NCI-H1105 treated with DMSO at 0.1 percent for 48 hours (cell line): ENCODE measurements at regions not wholly inside any gene's neighbourhood (a gene's known extent, or its start where the extent isn't known, plus 50 kb on each side); places are given as distances from the start of the nearest gene placed in this dataset.
A peak's percentile ranks its signal among the peaks of the same experiment; 100 is the strongest.

Experiments
- DNase-seq: peaks from one replicate; lab custom pipeline; 2025; lab: John Stamatoyannopoulos, UW

DNA sequence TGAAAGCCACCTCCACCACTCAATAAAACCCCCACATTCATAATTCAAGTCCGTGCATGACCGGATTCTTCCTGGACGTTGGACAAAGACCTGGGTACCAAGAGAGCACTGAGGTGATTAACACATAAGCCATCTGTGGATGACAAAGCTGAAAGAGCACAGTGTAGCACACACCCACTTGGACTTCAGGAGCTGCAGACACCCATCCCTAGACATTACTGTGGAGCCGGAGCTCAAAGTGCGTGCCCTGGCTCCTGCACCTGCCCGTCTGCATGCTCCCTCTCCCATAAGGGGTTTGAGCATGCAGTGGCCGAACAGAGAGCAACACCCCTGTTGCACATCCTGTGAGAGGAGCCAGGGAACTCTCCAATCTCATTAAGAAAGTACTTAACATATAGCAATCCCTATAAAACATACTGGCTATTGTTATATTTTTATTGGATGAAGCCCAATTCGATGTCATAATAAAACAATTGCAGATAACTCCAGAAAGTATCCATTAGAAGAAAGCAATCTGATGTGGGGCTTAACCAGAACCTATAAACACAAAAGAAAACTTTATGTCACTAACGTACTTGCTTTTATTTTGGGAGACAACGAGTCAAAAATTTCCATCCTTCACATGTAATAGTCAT lies 1174.2 kb upstream of the C9orf72 start:
- peak; percentile 17 for DNase-seq

DNA sequence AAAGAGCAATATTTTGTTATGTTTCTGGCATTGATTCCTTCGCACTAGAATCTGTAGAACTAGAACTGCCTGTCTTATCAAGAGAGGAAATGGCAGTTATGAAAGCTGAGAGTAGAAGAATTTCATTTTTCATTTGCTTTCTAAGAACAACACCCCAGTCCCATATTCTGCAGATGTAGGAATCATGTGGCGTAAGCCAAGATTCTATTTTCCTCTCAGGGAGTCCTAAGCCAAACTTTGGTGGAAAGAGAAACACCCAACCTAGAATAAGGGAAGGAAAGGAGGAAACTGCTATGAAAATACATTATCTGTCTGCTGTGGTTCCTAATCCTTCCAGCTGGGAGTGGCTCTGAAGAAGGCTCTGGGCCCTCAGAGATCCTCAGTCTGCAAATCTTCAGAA lies 1176.9 kb upstream of the C9orf72 start:
- no peak for DNase-seq

DNA sequence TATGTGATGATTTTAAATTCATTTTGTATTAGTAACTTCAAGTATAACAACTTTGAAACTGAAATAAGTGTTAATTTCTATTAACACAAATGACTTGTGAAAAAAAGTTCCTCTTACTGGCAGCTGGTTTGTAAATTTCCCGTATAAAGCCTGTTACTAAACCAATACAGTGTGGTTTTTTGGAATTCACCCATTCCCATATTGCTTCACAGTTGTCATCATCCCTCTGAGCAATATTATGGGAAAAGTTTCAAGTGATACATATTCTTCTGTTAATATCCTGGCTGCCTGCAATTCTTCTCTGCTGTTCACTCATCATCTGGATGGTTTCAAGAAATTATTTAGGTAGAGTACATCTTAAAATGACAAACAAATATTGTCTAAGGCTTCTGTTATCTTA lies 1185.1 kb upstream of the C9orf72 start:
- no peak for DNase-seq

DNA sequence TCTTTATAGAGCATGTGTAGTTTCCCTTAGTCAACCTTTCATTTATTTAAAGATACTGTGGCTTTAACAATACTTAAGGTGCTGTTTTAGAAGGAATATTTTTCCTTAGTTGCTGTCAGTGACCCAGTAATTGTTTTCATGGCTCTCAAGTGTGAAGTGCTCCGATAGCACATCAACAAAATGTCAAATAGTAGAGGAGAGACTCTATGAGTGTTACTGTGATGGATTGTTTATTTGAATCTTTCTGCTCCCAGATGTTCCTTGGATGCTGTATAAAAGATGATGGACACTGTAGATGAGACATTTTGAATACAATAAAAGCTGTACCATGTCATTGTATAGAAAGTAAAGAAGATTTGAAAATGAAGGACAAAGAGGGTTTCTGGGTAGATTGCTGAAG lies 1185.7 kb upstream of the C9orf72 start:
- no peak for DNase-seq

DNA sequence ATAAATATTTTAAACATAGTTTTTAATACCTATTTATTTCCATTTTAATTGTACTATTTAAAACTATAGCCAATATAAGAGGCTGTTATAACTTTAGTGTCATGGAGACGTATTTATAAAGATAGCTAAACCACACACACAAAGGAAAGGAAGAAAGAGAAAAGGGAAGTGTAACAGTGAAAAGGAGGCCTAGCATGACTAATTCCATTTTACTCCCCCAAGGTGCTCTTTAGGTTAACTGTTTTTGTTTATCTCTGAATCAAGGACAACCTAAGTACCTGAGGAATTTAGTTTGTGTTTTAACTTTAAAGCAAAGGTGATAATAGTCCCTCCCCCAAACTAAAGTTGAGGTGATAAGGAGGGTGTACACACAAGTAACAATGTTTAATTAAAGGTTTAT lies 1188.9 kb upstream of the C9orf72 start:
- no peak for DNase-seq

DNA sequence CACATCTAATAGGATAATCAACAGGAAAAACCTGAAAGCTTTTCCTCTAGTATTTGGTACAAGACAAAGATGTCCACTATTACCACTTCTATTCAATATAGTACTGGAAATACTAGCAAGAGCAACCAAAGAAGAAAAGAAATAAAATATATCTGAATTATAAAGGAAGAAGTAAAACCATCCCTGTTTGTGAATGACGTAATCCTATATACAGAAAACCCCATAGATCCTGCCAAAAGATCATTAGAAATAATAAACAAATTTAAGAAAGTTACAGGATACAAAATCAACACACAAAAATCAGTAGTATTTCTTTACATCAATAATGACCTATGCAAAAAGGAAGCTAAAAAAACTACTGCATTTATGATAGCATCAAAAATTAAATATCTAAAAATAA lies 1191.3 kb upstream of the C9orf72 start:
- no peak for DNase-seq

DNA sequence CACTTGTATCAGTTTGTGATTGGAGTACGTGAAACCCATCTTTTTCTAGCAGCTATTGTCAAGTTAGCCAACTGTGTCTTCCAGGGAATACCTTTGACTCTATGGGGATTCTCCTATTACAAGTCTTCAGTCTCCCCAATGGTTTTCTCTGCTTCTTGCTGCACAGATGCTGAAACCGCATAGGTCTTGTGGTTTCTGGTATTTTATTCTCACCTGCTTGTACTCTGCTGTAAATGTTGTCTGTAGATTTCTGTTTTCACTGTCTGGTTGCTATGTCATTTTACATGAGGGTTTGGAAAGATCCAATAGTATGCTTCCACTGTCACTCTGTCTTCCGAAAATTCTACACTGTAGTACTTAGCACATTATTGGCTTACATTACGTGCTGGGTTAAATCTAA lies 1196.9 kb upstream of the C9orf72 start:
- no peak for DNase-seq

DNA sequence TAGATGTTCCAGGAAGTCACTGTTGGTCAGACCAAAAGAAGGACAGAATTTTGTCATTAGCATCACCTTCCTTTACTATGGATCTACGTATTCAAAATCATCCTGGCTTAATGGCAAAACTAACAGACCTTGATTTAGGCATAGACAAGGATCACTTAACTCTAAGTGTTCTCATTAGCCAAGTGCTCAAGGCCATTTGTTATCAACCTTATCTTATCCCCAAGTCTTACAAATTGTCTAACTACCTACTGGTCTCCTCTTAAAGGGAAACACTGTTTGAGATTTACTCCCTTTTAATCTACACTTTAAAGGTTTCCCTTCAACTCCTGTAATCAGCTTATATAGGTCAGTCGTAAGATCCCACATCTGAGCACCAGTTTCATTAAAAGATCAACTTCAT lies 1197.5 kb upstream of the C9orf72 start:
- DNase-seq: peak; percentile 46

DNA sequence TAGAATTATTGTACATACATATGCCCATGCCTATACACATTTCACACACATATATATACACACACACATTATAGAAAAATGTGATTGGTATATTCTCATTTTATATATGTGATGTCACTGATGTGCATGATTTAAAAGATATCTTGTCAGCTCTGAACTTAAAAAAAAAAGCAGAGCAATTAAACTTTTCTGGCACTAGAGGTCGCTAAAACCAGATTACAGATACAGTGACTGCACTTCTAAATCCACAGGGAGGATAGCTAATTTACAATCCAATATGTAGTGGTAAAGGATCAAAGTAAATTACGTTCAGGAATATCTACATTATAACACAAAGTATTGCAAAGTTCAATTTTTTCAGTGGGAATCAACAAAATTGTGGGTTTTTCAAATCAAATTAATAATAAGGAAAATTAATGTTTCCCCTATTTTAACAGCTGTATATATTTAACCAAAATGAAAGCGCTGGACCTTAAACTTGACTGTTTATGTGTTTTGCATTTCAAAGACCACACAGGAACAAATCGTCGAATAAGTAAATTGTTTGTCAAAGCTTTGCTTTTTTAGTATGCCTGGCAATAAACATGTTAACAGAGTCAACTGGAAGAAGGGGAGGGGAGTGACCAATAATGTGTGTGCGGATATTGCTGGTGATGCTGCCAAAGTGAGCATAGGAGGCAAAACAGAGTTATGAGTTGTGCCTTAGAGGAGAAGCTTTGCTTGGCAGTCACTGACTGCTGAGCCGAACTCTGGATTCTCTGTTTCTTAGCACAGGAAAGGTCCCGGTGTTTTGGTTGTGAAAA lies 1201.4 kb upstream of the C9orf72 start:
- DNase-seq: peak; percentile 72

DNA sequence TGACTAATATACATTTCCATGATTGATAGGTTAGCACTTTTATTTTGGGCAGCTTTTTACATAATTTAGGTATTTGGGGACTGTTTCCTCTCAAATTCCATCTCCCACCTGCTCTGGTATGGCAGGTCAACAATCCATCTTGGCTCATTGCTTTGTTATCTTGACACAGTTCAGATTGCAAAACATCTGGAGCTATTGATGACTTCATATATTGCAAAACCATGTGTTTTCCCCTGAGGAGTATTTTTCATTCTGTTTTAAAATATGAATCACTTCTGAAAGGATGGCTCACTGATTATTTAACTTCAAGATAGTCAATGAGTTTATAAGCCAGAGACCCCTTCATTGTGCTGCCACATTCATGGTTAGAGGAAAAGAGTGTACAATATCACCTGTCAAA lies 1206.0 kb upstream of the C9orf72 start:
- DNase-seq: peak; percentile 27

DNA sequence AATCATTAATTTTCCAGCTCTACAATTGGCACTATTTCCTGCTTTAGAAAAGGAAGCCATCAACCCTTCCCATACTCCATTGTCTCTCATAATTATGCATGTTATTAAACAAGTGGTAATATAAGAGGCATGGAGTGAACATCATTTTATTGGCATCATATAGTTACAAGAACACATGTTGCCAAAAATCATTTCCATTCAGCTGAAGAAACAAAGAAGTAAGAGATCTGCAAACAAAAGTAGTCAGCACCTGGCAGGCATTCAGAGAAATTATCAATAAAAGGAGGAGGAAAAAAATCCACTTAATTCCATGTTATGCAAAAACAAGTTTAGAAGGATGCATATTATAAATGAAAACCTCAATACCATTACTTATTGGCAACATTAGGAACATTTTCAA lies 1208.2 kb upstream of the C9orf72 start:
- DNase-seq: peak; percentile 97

DNA sequence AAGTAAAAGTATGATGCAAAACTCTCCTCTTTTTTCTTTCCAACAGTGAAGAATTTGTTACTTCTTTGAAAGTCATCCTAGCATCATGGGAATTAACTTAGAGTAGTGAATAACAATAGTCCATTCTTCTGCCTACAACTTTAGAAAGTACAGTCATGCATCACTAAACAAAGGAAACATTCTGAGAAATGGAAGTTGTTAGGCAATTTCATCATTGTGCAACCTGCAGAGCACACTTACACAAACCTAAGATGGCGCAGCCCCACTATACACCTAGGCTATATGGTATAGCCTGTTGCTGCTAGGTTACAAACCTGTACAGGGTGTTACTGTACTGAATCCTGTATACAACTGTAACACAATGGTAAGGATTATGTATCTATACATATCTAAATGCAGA lies 1209.3 kb upstream of the C9orf72 start:
- DNase-seq: no peak

DNA sequence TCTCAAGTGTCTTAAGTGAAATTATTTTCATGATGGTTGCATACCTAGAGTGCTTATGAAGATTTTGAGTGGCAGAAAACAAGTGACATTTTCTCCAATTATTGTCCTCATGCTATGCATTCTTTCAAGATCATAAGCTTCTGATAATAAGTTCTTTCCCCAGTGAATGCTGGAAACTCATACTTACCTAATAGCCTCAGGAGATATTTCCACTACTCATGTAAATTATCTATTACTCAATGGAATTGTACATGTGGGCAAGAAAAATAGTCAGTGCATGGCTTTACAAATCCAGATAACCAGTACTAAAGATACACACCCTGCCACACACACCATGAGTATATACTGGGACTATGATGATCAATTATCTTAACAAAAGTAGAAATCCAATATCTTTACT lies 1219.4 kb upstream of the C9orf72 start:
- DNase-seq: no peak

DNA sequence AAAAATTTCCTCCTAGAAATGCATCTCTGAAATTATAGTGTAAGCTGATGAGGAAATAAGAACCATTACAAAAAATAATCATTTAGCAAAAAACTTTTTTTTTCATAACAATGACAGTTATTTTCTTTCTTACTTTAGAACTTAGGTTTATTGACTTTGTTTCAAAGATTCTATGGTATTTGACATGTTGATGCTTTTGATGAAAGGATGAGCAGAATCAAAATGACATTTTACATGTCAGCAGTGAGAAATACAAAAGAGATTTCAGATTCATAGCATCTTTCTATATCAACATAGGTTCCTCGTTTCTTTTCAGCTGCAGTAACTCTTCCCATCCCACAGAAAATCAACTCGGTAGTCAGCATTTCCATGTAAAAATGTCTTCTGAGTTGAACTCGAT lies 1226.6 kb upstream of the C9orf72 start:
- DNase-seq: no peak

DNA sequence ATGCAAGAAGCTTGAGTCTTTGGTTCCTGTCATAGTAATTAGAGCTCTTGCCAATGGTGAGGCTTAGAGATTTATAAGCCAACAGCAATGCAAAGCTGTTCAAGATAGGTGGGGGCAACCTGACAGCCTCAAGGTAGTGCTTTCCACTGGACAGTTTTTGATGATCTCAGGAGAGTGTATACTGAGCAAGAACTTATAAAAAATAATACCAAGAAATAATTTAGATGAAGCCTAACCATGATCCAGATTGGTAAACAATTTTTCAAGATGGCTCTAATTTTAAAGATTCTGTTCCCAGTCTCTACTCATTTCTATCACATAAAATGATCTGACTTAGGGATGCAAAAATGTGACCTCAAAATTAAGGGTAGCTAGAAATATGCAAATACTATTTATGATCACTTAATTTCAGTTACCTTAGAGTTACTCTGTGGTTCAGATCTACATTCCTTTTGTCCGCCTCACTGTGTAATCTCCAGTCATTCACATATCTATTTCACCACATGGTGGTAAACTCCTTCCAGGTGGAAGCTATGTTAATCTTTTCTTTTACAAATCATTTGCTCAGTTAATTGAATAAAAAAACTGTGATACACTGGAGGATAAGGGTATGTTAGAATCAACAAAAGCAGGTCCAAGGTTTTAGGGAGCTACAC lies 1228.0 kb upstream of the C9orf72 start:
- no peak for DNase-seq

DNA sequence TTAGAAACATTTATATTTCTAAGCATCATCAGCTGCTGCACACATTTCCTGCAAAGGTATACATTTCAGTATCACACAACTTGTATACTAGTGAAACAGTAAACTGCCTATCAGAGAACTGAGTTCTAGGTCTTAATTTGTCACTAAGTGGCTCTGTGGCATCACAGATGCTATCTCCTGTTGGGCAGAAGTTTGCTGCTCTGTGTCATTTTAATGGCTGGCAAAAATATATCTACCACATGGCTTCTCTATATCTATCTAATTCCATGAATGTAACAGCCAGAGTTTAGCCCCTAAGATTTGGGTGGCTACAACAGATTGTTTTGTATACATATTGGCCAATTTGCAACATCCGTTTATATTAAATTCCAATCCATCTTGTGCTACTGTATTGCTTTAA lies 1231.9 kb upstream of the C9orf72 start:
- DNase-seq: no peak

DNA sequence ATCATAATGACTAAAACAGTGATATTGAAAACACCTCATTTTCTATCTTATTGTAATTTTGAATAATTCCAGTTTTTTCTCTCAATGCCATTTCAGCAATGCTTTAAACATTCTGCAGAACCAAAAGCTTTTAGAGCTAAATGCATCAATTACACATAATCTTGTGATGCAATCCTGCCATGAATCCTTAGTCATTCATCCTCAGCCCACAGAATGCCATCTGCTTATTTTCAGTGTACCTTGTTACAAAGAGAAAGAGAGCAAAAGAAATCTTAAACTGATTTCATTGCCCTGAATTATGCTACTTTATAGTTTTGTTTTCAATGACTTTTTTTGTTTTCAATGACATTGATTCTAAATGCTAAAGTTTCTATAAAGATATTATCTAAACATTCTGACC lies 1234.8 kb upstream of the C9orf72 start:
- DNase-seq: peak; percentile 11

DNA sequence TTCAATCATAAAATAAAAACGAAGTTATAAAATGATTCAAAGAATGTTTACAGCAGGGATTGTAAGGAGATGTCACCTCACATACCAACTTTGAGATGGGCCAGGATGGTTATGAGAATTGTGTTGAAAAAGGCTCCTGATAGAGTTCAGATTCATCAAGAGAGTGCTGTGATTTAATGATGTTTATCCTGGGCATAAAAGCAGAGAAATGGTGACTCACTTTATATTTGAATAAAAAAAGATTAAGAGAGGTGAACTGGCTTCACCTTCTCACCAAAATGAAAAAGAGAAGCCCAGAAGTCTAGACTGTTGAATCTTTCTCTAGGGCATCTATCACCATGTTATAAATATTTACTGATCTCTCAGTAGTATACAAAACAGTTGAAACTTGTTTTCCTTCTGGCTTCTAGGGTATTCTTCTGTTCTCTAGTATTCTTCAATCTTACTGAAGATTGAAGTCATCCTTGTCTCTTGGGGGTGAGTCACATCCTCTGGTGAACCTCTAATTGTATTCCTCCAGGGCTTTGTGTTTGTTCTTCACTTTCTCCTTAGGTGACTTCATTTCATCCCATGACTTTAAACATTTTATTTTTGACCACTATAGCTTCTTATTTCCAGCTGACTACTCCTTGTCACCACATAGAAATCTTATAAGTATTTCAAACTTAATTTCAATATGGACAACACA lies 1237.3 kb upstream of the C9orf72 start:
- DNase-seq: no peak

DNA sequence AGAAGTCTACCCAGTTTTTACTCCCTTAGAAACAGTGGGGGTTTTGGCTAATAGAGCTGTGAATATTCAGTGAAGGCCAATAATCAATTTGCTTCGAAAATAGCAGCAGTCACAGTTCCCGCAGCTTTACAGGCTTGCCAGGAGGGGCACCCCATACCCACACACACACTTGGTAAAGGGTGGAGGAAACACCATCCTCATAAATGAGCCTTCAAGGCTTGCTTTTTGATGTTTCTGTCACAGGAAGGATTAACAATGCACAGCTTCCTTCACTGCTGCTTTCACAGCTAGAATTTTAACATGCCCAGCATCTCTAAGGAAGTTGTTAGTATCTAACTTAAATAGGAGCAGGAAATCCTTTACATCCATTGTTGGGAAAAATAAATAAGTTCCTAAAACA lies 1247.5 kb upstream of the C9orf72 start:
- DNase-seq: no peak

DNA sequence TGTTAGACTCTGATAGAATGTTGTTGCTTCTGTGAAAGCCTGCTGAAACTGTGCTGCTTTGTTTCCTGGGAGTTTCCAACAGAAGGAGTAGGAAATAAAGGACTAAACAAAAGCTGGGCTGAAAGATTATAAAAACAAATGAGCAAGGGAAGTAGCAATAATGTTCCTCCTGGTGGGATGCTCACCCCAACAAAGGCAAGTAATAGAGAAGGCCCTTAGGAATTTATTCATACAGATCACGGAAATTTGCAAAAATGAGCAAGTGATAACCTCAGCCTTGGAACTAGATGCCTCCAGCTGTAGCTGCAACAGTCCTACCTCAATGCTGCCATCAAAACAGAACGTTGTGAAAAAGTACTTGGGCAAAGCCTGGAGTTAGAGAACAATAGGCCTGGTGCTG lies 1248.0 kb upstream of the C9orf72 start:
- DNase-seq: no peak

DNA sequence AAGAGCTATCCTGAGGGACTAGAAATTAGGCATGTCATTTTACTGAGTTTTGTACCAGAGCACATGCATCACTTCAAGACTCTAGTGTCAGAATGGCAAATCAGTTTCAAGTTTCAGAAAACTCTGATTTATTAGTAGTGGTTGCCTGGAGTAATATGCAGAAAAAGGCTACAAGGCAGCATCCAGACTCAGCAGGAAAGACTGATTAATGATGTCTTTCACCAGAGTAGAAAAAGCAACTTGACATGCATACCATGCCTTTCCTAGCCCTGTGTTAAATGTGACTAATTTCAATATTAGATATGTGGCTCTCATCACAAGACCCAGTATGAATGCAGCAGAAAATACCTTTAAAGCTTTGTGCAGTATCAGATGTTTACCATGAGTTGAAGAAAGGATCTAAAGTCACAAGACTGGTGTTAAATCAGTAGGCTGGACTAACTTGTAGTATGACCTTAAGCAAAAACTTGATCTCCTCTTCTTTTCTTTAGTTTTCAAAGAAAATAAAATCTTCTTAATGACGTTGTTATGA lies 1251.2 kb upstream of the C9orf72 start:
- DNase-seq: no peak

DNA sequence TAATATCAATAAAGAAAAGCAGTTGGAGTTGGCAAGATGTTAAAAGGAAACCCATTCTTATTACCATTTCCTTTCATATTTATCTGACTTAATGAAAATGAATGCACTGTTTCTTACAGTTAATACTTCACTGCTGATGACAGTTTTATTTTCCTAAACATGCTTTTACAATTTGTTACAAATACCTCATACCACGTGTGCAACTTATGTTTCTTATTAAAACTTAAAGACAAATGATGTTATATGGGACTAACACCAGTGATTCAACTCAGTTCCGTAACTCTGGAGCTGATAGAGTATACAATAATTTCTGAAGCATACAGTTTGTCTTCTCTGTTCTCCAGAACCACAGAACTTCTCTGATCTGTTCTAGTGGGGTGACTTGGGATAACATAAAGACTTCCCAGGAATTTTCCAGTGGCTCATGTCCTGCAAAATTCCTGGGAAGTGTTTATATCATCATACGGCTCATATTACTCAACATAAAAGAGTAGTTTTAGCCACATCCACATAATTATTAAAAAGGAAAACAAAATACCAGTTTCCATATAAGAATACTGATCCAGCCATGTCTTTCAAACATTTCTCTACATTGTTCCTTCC lies 1259.0 kb upstream of the C9orf72 start:
- DNase-seq: no peak
